ENCODE measurements at regions not wholly inside any gene's neighbourhood (a gene's known extent, or its start where the extent isn't known, plus 50 kb on each side); places are given as distances from the start of the nearest gene placed in this dataset.

DNA sequence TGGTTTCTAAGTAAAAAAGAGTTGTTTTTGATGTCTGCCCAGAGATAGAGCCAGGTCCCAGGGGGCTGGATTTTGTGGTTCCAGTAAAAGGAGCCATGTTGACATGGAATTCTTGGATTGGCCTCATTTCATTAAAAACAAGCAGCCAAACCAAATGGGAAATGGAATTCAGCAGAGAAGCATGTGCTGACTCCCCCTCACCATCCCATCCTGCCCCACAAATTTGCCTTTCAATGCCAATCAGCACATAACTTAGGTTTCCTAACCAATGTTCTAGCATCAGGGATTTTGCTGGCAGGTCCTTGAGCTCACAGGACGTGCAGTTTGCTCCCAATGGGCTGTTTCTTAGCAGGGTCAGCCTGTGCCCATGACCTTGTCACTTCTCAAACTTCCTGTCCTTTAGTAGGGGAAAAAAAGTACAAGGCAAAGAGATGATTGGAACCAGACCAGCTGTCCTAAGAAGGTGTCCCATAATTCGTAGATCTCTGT is 101.5 kb upstream of the GADD45A start:
- intact Hi-C loops (cut with micrococcal nuclease), result no loop called here
- TF ChIP-seq EZH2 (IDR thresholded peaks at IDR 0.05; ENCODE audit: borderline replicate concordance, insufficient read depth, low read depth, low read length, poor library complexity, severe bottlenecking) (no peak), CTCF (IDR thresholded peaks at IDR 0.05) (no peak)
- H2AFZ ChIP-seq (ENCODE audit: insufficient read depth, low read depth, low read length, poor library complexity, severe bottlenecking), result no peak overlapping the region
- no peaks in the 10 kb centered on the region for H3K36me3 ChIP-seq (replicated peaks in 1 of 2; ENCODE audit: control extremely low read depth in 1 of 2, control insufficient read depth in 1 of 2, extremely low read depth in 1 of 2, insufficient read depth in 2 of 2, low read length in 1 of 2)
- no peak overlapping the region for H3K4me3 Mint-ChIP-seq
- peaks cover 8% of the 10 kb centered on the region for H3K27me3 Mint-ChIP-seq
- no peaks in the 10 kb centered on the region for H3K4me1 ChIP-seq (ENCODE audit: control insufficient read depth in 2 of 2, insufficient read depth in 2 of 2, low read length in 2 of 2)
- no peaks in the 10 kb centered on the region for H3K79me2 ChIP-seq (ENCODE audit: control insufficient read depth, insufficient read depth, low read length)
- WGBS (ENCODE audit: insufficient coverage), result 92% methylated on average over 1 of the region's 2 CpGs
- H3K4me3 ChIP-seq (ENCODE audit: control extremely low read depth in 1 of 5, extremely low read depth in 1 of 5, insufficient read depth in 1 of 5, low read depth in 2 of 5, low read length in 4 of 5), result no peak overlapping the region
- H3K4me1 Mint-ChIP-seq, result no peaks in the 10 kb centered on the region
- no peak overlapping the region for H3K4me2 ChIP-seq (replicated peaks; ENCODE audit: low read depth, low read length, poor library complexity, severe bottlenecking)
- no peak overlapping the region for H3K27ac Mint-ChIP-seq
- no peaks in the 10 kb centered on the region for H3K9me3 Mint-ChIP-seq (ENCODE audit: insufficient read depth)
- ChIA-PET CTCF (interaction anchor here (1.1 to 1.6 kb wide), 3 partner anchors 22 to 184 kb away, joined by 3 to 5 read pairs (median 5); no protein-coding TSS in a partner anchor), POLR2A (no interaction called here)
- no peaks in the 10 kb centered on the region for H4K20me1 ChIP-seq (ENCODE audit: control insufficient read depth, insufficient read depth, low read length, poor library complexity, severe bottlenecking)
- DNase-seq (no peak), ATAC-seq (ENCODE audit: low read depth) (no peak)
- no peaks in the 10 kb centered on the region for H3K9me3 ChIP-seq (ENCODE audit: control extremely low read depth in 1 of 3, control insufficient read depth in 2 of 3, insufficient read depth in 1 of 3, low read length in 2 of 3)
- H3K27me3 ChIP-seq (replicated peaks in 1 of 4; ENCODE audit: control extremely low read depth in 1 of 4, control insufficient read depth in 3 of 4, insufficient read depth in 4 of 4, low read length in 3 of 4), result no peaks in the 10 kb centered on the region
- no peak overlapping the region for H3K27ac ChIP-seq (ENCODE audit: low read length in 2 of 2)
- no peak overlapping the region for H3K9ac ChIP-seq (ENCODE audit: low read length)

- ChIA-PET CTCF (interaction anchor here (1.2 kb wide), 1 partner anchor 182 kb away, joined by 3 read pairs; no protein-coding TSS in a partner anchor), POLR2A (no interaction called here)
- DNase-seq (no peak), ATAC-seq (ENCODE audit: low read depth) (no peak)
- Histone ChIP-seq H3K36me3 (replicated peaks in 1 of 2; ENCODE audit: control extremely low read depth in 1 of 2, control insufficient read depth in 1 of 2, extremely low read depth in 1 of 2, insufficient read depth in 2 of 2, low read length in 1 of 2) (no peaks in the 10 kb centered on the region), H3K79me2 (ENCODE audit: control insufficient read depth, insufficient read depth, low read length) (no peaks in the 10 kb centered on the region), H3K27me3 (replicated peaks in 1 of 4; ENCODE audit: control extremely low read depth in 1 of 4, control insufficient read depth in 3 of 4, insufficient read depth in 4 of 4, low read length in 3 of 4) (no peaks in the 10 kb centered on the region), H3K27ac (ENCODE audit: low read length in 2 of 2) (no peak overlapping the region), H3K4me1 (ENCODE audit: control insufficient read depth in 2 of 2, insufficient read depth in 2 of 2, low read length in 2 of 2) (no peaks in the 10 kb centered on the region), H3K9ac (ENCODE audit: low read length) (no peak overlapping the region), H2AFZ (ENCODE audit: insufficient read depth, low read depth, low read length, poor library complexity, severe bottlenecking) (no peak overlapping the region), H4K20me1 (ENCODE audit: control insufficient read depth, insufficient read depth, low read length, poor library complexity, severe bottlenecking) (no peaks in the 10 kb centered on the region), H3K4me2 (replicated peaks; ENCODE audit: low read depth, low read length, poor library complexity, severe bottlenecking) (no peak overlapping the region), H3K9me3 (ENCODE audit: control extremely low read depth in 1 of 3, control insufficient read depth in 2 of 3, insufficient read depth in 1 of 3, low read length in 2 of 3) (no peaks in the 10 kb centered on the region), H3K4me3 (ENCODE audit: control extremely low read depth in 1 of 5, extremely low read depth in 1 of 5, insufficient read depth in 1 of 5, low read depth in 2 of 5, low read length in 4 of 5) (no peak overlapping the region)
- intact Hi-C loops (cut with micrococcal nuclease), result no loop called here
- Mint-ChIP-seq H3K27me3 (peaks cover 10% of the 10 kb centered on the region), H3K4me3 (no peak overlapping the region), H3K4me1 (no peaks in the 10 kb centered on the region), H3K27ac (no peak overlapping the region), H3K9me3 (ENCODE audit: insufficient read depth) (no peaks in the 10 kb centered on the region)
- TF ChIP-seq EZH2 (IDR thresholded peaks at IDR 0.05; ENCODE audit: borderline replicate concordance, insufficient read depth, low read depth, low read length, poor library complexity, severe bottlenecking) (no peak), CTCF (IDR thresholded peaks at IDR 0.05) (no peak)
- WGBS (ENCODE audit: insufficient coverage), result 88% methylated on average over 6 of the region's 6 CpGs
Observed at GRCh38 chr1:67584938-67585337, 100.1 kb upstream of the GADD45A start.
